ENCODE measurements at regions not wholly inside any gene's neighbourhood (a gene's known extent, or its start where the extent isn't known, plus 50 kb on each side); places are given as distances from the start of the nearest gene placed in this dataset.

DNA sequence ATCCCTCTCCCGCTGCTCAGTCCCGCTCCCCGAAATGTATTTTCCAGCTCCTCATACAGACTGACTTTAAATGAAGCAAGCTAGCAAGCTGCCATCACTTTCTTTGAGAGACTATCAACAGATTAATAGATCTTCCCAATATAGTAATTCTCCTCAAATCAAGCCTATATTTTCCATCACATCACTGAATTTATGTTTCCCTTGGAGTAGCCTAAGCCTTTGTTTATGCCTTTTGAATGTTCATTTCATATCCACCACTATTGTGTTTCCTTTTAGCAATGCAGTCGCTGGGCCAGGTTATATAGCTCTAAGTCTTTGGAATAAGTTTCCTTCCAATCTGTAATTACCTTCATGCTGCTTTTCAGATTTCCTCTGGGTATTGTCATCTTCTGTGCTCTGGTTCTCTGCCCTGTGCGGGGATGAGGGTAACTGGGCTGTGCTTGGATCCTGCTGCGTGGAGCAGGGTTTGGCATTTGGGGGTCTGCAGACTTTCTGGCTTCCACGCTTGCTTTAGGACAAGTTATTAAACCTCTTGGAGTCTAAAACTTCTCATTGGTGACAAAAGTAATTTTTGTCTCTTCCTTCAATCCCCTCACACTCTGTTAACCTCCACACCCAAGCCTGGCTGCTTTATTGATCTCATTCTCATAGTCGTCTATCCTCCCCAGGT is 256.9 kb downstream of the DLEU7 start:
- intact Hi-C loops (cut with micrococcal nuclease): no loop called here

GRCh38 chr13:50587115-50587514 is 256.4 kb downstream of the DLEU7 start:
- intact Hi-C loops (cut with micrococcal nuclease): no loop called here

GRCh38 chr13:50587645-50588373 is 255.7 kb downstream of the DLEU7 start:
- intact Hi-C loops (cut with micrococcal nuclease): no loop called here

DNA sequence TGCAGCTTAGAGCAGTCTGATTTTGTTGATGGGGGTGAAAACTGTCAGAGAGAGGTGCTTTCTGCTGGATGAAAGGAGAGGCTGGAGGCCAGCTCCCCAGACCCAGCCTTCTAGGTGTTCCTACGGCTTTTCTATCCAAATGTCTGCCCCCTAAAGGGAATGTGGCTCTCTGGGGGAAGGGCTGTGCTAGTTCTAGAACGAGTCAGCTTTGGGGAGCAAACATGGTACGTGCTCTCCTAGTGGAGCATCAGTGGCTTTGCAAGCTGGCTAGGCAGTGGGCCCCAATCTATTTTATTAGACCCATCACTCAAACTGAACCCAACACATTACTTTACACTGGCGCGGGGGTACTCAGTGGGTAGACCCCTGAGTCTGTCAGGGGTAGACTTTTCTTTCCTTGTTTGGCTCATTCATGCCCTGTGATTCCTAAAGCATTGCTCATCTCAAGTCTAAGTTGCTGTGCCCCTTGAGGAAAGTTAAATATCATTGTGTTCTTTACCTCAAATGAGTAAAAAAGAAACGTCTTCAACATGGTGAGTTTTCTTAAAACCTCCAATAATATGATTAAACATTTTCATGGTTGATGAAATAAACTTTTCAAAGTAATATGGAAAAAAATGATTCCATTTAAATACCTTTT is 254.9 kb downstream of the DLEU7 start:
- intact Hi-C loops (cut with micrococcal nuclease): no loop called here

DNA sequence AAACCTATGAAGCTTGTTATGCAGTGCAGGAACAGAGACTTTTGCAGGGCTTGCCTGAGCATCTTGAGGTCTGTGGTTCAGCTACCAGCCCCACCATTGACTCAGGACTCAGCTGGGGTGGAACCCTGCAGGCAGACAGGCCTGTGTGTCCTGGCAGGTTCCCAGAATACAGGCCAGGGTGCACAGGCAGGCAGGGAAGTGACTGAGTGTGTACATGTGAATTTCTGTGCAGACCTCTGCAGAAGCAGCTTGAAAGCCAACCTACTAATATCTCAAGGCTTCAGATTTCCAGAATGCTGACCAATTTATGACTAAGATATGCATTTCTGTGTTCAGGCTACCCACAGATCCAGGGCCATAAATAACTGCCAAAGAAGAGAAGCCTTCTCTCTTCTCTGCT is 254.4 kb downstream of the DLEU7 start:
- intact Hi-C loops (cut with micrococcal nuclease): no loop called here

- intact Hi-C loops (cut with micrococcal nuclease): loop anchor here (10.0 kb wide), 1 partner anchor 75 kb away; no protein-coding TSS in a partner anchor
These were observed 253.8 kb downstream of the DLEU7 start for GRCh38 chr13:50589651-50590054.

- intact Hi-C loops (cut with micrococcal nuclease): loop anchor here (10.0 kb wide), 1 partner anchor 78 kb away; no protein-coding TSS in a partner anchor
These were observed 250.9 kb downstream of the DLEU7 start for GRCh38 chr13:50592412-50593155.

GRCh38 chr13:50593207-50593606 is 250.3 kb downstream of the DLEU7 start:
- intact Hi-C loops (cut with micrococcal nuclease): loop anchor here (10.0 kb wide), 1 partner anchor 78 kb away; no protein-coding TSS in a partner anchor

DNA sequence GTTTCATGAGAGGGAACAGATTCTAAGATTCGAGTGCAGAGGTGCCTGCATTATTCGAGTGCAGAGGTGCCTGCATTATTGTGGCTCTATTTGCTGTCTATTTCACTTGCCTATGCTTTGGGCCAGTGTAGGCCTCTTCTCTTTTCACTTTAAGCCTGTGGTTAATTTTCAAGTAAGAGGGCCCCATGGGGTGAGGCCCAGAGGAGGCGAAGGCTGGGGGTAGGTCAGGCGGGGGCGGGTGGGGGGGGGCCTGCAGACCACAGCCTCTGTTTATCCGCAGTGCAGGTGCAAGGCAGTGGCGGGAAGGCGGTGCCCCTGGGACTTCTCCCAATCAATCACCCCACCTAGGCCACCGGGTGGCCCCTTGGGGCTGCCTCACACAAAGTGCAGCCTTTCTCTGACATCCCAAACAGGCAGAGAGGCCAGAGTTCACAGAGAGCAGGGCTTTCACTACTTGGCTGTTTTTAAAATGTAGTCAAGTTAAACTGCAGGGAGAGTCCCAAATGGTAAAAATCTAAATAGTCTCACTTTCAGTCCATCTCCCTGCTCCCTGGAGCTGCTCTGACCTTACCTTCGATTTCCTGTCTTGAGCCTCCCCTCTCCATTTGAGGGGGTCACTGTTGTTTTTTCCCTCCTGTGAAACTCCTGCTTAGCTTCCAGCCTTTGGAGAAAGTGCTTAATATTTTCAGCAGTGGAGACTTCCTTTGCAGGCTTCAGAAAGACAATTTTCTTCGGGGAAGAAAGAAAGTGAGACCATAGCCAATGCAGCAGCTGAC is 249.0 kb downstream of the DLEU7 start:
- intact Hi-C loops (cut with micrococcal nuclease): loop anchor here (10.0 kb wide), 1 partner anchor 80 kb away; no protein-coding TSS in a partner anchor

DNA sequence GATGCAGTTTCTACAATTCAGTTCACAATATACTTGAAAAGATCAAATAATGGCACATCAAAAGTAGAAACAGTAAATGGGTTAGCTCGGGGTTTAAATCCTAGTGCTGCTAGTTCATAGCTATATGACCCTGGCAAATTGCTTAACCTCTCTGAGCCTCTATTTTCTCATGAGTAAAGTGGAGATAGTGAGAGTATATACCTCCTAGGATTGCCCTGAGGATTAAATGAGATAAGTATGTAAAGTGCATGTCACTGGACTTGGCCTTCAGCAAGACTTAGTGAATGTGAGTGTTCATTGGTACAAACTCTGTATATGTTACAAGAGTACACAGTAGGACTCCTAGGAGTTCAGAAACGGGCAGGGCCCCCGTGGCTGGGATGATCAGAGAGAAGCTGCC is 248.3 kb downstream of the DLEU7 start:
- intact Hi-C loops (cut with micrococcal nuclease): loop anchor here (10.0 kb wide), 1 partner anchor 80 kb away; no protein-coding TSS in a partner anchor

DNA sequence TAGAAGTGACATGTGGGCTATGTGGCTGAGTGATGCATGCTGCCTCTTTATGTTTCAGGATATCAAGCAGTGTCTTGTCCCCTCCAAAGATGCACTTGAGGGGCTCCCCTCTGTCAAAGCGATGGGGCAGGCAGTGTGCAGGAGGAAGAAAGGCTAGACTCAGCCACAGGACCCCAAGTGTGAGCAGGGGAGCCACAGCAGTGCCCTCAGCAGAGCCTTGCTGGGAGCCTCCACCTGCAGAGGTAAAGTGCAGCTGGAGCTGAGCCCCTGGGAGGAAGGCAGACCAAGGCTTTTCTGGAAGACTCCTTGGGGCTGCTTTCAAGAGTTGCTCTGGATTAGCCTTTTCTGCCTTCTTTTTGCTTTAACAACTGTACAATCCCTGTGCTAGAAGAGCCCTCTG is 247.3 kb downstream of the DLEU7 start:
- intact Hi-C loops (cut with micrococcal nuclease): loop anchor here (10.0 kb wide), 1 partner anchor 81 kb away; no protein-coding TSS in a partner anchor

DNA sequence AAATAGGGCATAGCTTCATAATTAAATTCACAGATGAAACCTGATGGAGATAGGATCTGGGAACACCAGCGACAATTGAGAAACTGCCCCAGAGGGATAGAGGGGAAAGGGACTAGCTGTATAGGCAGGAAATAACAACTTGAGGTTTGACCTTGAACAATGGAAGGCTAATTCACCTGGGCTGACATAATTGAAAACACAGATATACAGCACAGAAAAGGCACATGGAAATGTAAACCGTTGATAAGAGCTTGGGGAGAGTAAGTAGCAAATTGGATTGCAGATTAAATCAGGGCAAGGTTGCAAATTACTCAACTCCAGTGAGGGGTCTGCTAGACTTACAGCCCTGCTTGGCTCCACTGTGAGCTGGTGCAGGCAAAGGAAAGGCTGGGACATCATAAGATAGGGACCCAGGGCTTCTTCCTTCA is 246.7 kb downstream of the DLEU7 start:
- intact Hi-C loops (cut with micrococcal nuclease): loop anchor here (10.0 kb wide), 1 partner anchor 82 kb away; no protein-coding TSS in a partner anchor

DNA sequence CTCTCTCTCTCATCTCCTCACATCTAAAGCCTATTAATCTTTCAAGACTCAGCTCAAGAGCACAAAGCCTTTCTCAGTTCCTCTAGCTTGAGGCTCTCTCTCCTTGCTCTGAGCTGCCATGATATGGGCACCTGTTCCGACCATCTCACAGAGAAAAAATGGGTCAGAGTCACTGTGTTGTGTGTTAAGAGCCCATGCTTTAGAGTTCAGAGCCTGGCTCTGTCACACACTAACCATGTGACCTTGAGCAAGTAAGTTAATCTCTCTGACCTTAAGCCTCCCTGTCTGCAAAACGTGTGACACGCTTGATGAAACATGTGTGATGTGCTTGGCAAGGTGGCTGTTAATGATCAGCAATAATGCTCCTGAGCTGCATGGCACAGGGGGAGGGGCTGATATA is 245.2 kb downstream of the DLEU7 start:
- intact Hi-C loops (cut with micrococcal nuclease): loop anchor here (10.0 kb wide), 1 partner anchor 84 kb away; no protein-coding TSS in a partner anchor

- intact Hi-C loops (cut with micrococcal nuclease): loop anchor here (10.0 kb wide), 1 partner anchor 84 kb away; no protein-coding TSS in a partner anchor
These were observed 244.4 kb downstream of the DLEU7 start for GRCh38 chr13:50599046-50599445.

DNA sequence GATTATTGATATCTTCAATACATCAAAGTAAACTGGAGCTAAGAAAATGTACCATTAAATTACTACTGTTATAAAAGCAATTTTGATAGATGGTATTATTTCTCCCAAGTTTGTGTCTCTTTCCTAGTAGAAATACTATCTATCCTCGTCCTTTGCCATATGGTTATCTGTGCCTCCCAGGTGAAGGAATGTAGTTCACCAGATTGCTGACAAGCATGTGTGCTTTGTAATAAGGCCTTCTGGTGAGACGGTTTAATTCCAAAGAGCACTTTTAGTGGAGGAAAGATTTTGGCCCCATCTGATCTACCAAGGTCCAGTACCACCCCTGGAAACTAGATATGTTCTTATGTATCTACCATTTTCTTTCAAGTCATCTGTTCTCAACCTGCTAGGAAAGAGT is 243.6 kb downstream of the DLEU7 start:
- intact Hi-C loops (cut with micrococcal nuclease): loop anchor here (10.0 kb wide), 1 partner anchor 85 kb away; no protein-coding TSS in a partner anchor

- intact Hi-C loops (cut with micrococcal nuclease): no loop called here
These were observed 235.1 kb downstream of the DLEU7 start for GRCh38 chr13:50608370-50608769.

DNA sequence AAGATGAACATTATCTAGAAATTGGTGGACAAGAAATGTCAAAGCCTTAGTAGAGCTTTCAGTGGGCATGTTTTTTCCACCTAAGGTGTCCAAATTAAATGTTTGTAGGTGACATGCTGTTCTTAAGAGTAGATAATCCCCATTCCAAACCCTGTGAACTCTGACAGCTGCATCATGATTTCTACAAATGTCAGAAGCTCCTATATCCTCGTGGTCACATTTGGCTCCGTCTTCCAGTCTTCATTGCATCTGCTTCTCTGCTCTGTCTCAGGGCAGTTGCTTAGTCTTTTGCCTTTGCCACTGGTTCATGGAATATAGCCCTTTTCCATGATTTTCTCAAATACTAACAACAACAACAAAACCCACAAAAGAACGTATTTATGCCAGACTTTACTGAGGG is 234.5 kb downstream of the DLEU7 start:
- intact Hi-C loops (cut with micrococcal nuclease): no loop called here

- intact Hi-C loops (cut with micrococcal nuclease): loop anchor here (10.0 kb wide), 1 partner anchor 305 kb away; no protein-coding TSS in a partner anchor
These were observed 233.3 kb downstream of the DLEU7 start for GRCh38 chr13:50610238-50610637.

- intact Hi-C loops (cut with micrococcal nuclease): loop anchor here (10.0 kb wide), 1 partner anchor 304 kb away; no protein-coding TSS in a partner anchor
These were observed 232.2 kb downstream of the DLEU7 start for GRCh38 chr13:50611117-50611781.

Measured in T-helper 2 cell treated with Interferon-gamma antibody and Interleukin-4, amounts not matched to agents 100 ng/mL and 5 ng/mL, for 36 hours (primary cell).